ENCODE measurements at regions not wholly inside any gene's neighbourhood (a gene's known extent, or its start where the extent isn't known, plus 50 kb on each side); places are given as distances from the start of the nearest gene placed in this dataset.

DNA sequence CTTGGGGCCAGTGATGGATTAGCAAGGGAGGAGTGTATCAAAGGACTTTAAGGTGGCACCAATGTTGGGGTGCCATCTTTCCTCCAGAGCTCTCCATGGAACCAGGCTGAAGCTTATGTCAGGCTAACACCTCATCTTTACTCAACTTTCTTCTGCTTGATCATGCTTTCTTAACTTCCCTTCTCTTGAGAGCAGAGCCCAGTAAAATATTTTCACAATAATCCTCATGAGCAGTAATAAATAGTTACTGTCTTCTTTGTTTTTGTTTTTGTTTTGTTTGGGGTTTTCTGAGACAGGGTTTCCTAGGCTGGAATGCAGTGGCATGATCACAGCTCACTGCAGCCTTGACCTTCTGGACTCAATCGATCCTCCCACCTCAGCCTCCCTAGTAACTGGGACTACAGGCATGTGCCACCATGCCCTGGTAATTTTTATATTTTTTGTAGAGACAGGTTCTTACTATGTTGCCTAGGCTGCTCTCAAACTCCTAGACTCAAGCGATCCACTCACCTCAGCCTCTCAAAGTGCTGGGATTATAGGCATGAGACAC is 127.9 kb upstream of the TOP1 start:
- no TSS peak for BruUV-seq (replicated peaks)
- Histone ChIP-seq H3K4me1 (ENCODE audit: control insufficient read depth, extremely low read depth, insufficient read depth, low read length) (no peaks in the 10 kb centered on the region), H3K36me3 (ENCODE audit: control insufficient read depth in 2 of 2, extremely low read depth in 1 of 2, insufficient read depth in 2 of 2, low read length in 2 of 2) (no peaks in the 10 kb centered on the region), H3K4me2 (ENCODE audit: insufficient read depth, low read length) (no peak overlapping the region), H3K9me3 (replicated peaks; ENCODE audit: control insufficient read depth, insufficient read depth, low read length) (no peaks in the 10 kb centered on the region), H3K9me1 (replicated peaks; ENCODE audit: control insufficient read depth, extremely low read depth, insufficient read depth, low read length) (no peaks in the 10 kb centered on the region), H3K4me3 (replicated peaks in 1 of 3; ENCODE audit: insufficient read depth in 1 of 3, low read depth in 1 of 3, low read length in 3 of 3) (no peak overlapping the region), H3K27me3 (ENCODE audit: control insufficient read depth in 2 of 2, insufficient read depth in 2 of 2, low read length in 2 of 2) (no peaks in the 10 kb centered on the region), H2AFZ (ENCODE audit: low read depth, low read length) (no peak overlapping the region), H3K27ac (ENCODE audit: insufficient read depth, low read depth, low read length) (no peak overlapping the region), H3K9ac (replicated peaks; ENCODE audit: extremely low read depth, insufficient read depth, low read length) (no peak overlapping the region), H4K20me1 (replicated peaks; ENCODE audit: control insufficient read depth, extremely low read depth, insufficient read depth, low read length) (no peaks in the 10 kb centered on the region), H3K79me2 (ENCODE audit: control insufficient read depth, insufficient read depth, low read length) (no peaks in the 10 kb centered on the region)
- CTCF ChIA-PET = no interaction called here
- dilution Hi-C loops (cut with MboI; ENCODE audit: extremely low pct_ligation_motif_present, low sequenced_read_pairs) (no loop called here), intact Hi-C loops (cut with micrococcal nuclease) (no loop called here)
- no peak for TF ChIP-seq POLR2AphosphoS5 (IDR thresholded peaks at IDR 0.05; ENCODE audit: insufficient read depth, low read depth, low read length)
- TF ChIP-seq MYC (IDR thresholded peaks at IDR 0.05; ENCODE audit: low read depth, low read length) = no peak
- TF ChIP-seq, protein P1, sequence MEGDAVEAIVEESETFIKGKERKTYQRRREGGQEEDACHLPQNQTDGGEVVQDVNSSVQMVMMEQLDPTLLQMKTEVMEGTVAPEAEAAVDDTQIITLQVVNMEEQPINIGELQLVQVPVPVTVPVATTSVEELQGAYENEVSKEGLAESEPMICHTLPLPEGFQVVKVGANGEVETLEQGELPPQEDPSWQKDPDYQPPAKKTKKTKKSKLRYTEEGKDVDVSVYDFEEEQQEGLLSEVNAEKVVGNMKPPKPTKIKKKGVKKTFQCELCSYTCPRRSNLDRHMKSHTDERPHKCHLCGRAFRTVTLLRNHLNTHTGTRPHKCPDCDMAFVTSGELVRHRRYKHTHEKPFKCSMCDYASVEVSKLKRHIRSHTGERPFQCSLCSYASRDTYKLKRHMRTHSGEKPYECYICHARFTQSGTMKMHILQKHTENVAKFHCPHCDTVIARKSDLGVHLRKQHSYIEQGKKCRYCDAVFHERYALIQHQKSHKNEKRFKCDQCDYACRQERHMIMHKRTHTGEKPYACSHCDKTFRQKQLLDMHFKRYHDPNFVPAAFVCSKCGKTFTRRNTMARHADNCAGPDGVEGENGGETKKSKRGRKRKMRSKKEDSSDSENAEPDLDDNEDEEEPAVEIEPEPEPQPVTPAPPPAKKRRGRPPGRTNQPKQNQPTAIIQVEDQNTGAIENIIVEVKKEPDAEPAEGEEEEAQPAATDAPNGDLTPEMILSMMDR (IDR thresholded peaks at IDR 0.05; ENCODE audit: extremely low read depth in 1 of 2, insufficient read depth in 1 of 2, low read depth in 1 of 2, low read length in 2 of 2) = no peak
- no peak for TF ChIP-seq POLR2A (IDR thresholded peaks at IDR 0.05; ENCODE audit: low read depth, low read length)
- TF ChIP-seq, protein P2, sequence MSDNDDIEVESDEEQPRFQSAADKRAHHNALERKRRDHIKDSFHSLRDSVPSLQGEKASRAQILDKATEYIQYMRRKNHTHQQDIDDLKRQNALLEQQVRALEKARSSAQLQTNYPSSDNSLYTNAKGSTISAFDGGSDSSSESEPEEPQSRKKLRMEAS (IDR thresholded peaks at IDR 0.05; ENCODE audit: insufficient read depth, insufficient read length) = no peak
- POLR2A ChIA-PET = no interaction called here
- no peak for FAIRE-seq
- no peak for DNase-seq (ENCODE audit: low read depth, low spot score)

DNA sequence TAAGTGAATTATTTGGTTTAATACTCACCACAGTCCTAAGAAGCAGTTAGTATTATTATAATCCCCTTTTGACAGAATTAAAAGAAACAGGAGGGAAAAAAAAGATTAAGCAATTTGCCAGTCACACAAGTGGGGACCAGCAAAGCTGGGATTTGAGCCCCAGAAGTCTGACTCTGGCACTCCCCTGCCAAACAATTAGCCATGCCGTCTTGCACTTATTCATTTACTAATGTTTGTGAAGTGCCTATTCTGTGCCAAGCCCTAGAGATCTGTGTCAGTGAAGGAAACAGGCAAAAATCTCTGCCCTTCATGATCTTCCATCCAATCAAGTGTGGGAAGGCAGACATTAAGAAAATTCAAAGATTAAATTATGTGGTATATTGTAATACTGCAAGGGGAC is 126.0 kb upstream of the TOP1 start:
- intact Hi-C loops (cut with micrococcal nuclease) = no loop called here
- H3K9me1 ChIP-seq (replicated peaks; ENCODE audit: control insufficient read depth, extremely low read depth, insufficient read depth, low read length) = no peaks in the 10 kb centered on the region
- TF ChIP-seq, protein P2 (IDR thresholded peaks at IDR 0.05; ENCODE audit: insufficient read depth, insufficient read length) = no peak
- TF ChIP-seq POLR2A (IDR thresholded peaks at IDR 0.05; ENCODE audit: low read depth, low read length) (no peak), JUN (IDR thresholded peaks at IDR 0.05; ENCODE audit: borderline replicate concordance, insufficient read depth, insufficient read length, low read depth) (no peak)
- TF ChIP-seq, protein P1 (IDR thresholded peaks at IDR 0.05; ENCODE audit: extremely low read depth in 1 of 2, insufficient read depth in 1 of 2, low read depth in 1 of 2, low read length in 2 of 2) = no peak

More for the DNA sequence above, 126.0 kb upstream of the TOP1 start:
- H3K36me3 ChIP-seq (ENCODE audit: control insufficient read depth in 2 of 2, extremely low read depth in 1 of 2, insufficient read depth in 2 of 2, low read length in 2 of 2) = no peaks in the 10 kb centered on the region
- no peak overlapping the region for H3K9ac ChIP-seq (replicated peaks; ENCODE audit: extremely low read depth, insufficient read depth, low read length)
- H3K4me2 ChIP-seq (ENCODE audit: insufficient read depth, low read length) = no peak overlapping the region
- DNase-seq (ENCODE audit: low read depth, low spot score) = no peak
- no peaks in the 10 kb centered on the region for H3K9me3 ChIP-seq (replicated peaks; ENCODE audit: control insufficient read depth, insufficient read depth, low read length)
- CTCF ChIA-PET = no interaction called here
- POLR2A ChIA-PET = no interaction called here
- H2AFZ ChIP-seq (ENCODE audit: low read depth, low read length) = no peak overlapping the region
- FAIRE-seq = no peak
- H3K27ac ChIP-seq (ENCODE audit: insufficient read depth, low read depth, low read length) = no peak overlapping the region
- no peaks in the 10 kb centered on the region for H3K79me2 ChIP-seq (ENCODE audit: control insufficient read depth, insufficient read depth, low read length)
- no TSS peak for BruUV-seq (replicated peaks)
- H3K4me3 ChIP-seq (replicated peaks in 1 of 3; ENCODE audit: insufficient read depth in 1 of 3, low read depth in 1 of 3, low read length in 3 of 3) = no peak overlapping the region
- no peaks in the 10 kb centered on the region for H3K27me3 ChIP-seq (ENCODE audit: control insufficient read depth in 2 of 2, insufficient read depth in 2 of 2, low read length in 2 of 2)
- no peaks in the 10 kb centered on the region for H4K20me1 ChIP-seq (replicated peaks; ENCODE audit: control insufficient read depth, extremely low read depth, insufficient read depth, low read length)
- dilution Hi-C loops (cut with MboI; ENCODE audit: extremely low pct_ligation_motif_present, low sequenced_read_pairs) = no loop called here
- no peaks in the 10 kb centered on the region for H3K4me1 ChIP-seq (ENCODE audit: control insufficient read depth, extremely low read depth, insufficient read depth, low read length)
